ENCODE measurements at regions not wholly inside any gene's neighbourhood (a gene's known extent, or its start where the extent isn't known, plus 50 kb on each side); places are given as distances from the start of the nearest gene placed in this dataset.

- TF ChIP-seq, protein P1, sequence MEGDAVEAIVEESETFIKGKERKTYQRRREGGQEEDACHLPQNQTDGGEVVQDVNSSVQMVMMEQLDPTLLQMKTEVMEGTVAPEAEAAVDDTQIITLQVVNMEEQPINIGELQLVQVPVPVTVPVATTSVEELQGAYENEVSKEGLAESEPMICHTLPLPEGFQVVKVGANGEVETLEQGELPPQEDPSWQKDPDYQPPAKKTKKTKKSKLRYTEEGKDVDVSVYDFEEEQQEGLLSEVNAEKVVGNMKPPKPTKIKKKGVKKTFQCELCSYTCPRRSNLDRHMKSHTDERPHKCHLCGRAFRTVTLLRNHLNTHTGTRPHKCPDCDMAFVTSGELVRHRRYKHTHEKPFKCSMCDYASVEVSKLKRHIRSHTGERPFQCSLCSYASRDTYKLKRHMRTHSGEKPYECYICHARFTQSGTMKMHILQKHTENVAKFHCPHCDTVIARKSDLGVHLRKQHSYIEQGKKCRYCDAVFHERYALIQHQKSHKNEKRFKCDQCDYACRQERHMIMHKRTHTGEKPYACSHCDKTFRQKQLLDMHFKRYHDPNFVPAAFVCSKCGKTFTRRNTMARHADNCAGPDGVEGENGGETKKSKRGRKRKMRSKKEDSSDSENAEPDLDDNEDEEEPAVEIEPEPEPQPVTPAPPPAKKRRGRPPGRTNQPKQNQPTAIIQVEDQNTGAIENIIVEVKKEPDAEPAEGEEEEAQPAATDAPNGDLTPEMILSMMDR (IDR thresholded peaks at IDR 0.05) = no peak
- no peak for TF ChIP-seq EZH2 (IDR thresholded peaks at IDR 0.05)
These were observed 734.3 kb upstream of the POT1 start for GRCh38 chr7:125663961-125664360.
